CD4-positive, alpha-beta T cell treated with Interleukin-21 for 1 hour (primary cell): ENCODE measurements at regions not wholly inside any gene's neighbourhood (a gene's known extent, or its start where the extent isn't known, plus 50 kb on each side); places are given as distances from the start of the nearest gene placed in this dataset.
"Not testable (repeated sequence)": the region's sequence is repeated elsewhere in the genome, so short reads cannot be mapped to it uniquely, and the experiment has no call there.

Source experiments
- DNase-seq: peaks from one replicate; pipeline ENCODE4 v3.0.0-alpha.2; 2020

- DNase-seq: peak; percentile 59
Observed at GRCh38 chr19:34041925-34042521, 130.3 kb upstream of the LSM14A start.

- no peak for DNase-seq
Observed at GRCh38 chr19:34044021-34044420, 128.3 kb upstream of the LSM14A start.

GRCh38 chr19:34049944-34050343, 122.4 kb upstream of the LSM14A start:
- no peak for DNase-seq

- not testable (repeated sequence) for DNase-seq
Observed at GRCh38 chr19:34050430-34050829, 121.9 kb upstream of the LSM14A start.

- DNase-seq: no peak
Observed at GRCh38 chr19:34051255-34051654, 121.0 kb upstream of the LSM14A start.

GRCh38 chr19:34057155-34057554, 115.1 kb upstream of the LSM14A start:
- no peak for DNase-seq

GRCh38 chr19:34066007-34066643, 106.2 kb upstream of the LSM14A start:
- no peak for DNase-seq

- no peak for DNase-seq
Observed at GRCh38 chr19:34067861-34068271, 104.4 kb upstream of the LSM14A start.

- DNase-seq: no peak
Observed at GRCh38 chr19:34075661-34076091, 96.6 kb upstream of the LSM14A start.

GRCh38 chr19:34082289-34083077, 89.8 kb upstream of the LSM14A start:
- DNase-seq: no peak

- DNase-seq: no peak
Observed at GRCh38 chr19:34084396-34085145, 87.7 kb upstream of the LSM14A start.

- no peak for DNase-seq
Observed at GRCh38 chr19:34085336-34085735, 87.0 kb upstream of the LSM14A start.

GRCh38 chr19:34088292-34088691, 84.0 kb upstream of the LSM14A start:
- no peak for DNase-seq

- no peak for DNase-seq
Observed at GRCh38 chr19:34089566-34089965, 82.7 kb upstream of the LSM14A start.

GRCh38 chr19:34094960-34095359, 77.3 kb upstream of the LSM14A start:
- no peak for DNase-seq

GRCh38 chr19:34095411-34095810, 76.9 kb upstream of the LSM14A start:
- not testable (repeated sequence) for DNase-seq

GRCh38 chr19:34096020-34096915, 76.0 kb upstream of the LSM14A start:
- DNase-seq: peak; percentile 46

GRCh38 chr19:34104096-34104495, 68.2 kb upstream of the LSM14A start:
- DNase-seq: no peak

- DNase-seq: no peak
Observed at GRCh38 chr19:34104557-34104956, 67.7 kb upstream of the LSM14A start.

- DNase-seq: no peak
Observed at GRCh38 chr19:34109596-34109995, 62.7 kb upstream of the LSM14A start.

- no peak for DNase-seq
Observed at GRCh38 chr19:34118879-34119748, 53.2 kb upstream of the LSM14A start.
